K562 (cell line): ENCODE measurements at regions not wholly inside any gene's neighbourhood (a gene's known extent, or its start where the extent isn't known, plus 50 kb on each side); places are given as distances from the start of the nearest gene placed in this dataset.

ENCODE experiments used
- EZH2 ChIP-seq: IDR thresholded peaks from 2 replicates; pipeline ENCODE4 v1.6.1; 2012; ENCODE audit warnings: low read depth, mild to moderate bottlenecking, inconsistent platforms, low read length, borderline replicate concordance
- HDAC8 ChIP-seq: fragments of 450-650 bp; IDR thresholded peaks from 2 replicates; pipeline ENCODE4 v1.6.1; 2016; ENCODE audit warnings: mild to moderate bottlenecking, missing genetic modification characterization, moderate library complexity, missing compliant biosample characterization
- MYC ChIP-seq, 2 experiments: fragments of 250-450 bp in 1 of 2; sonication (Bioruptor Pico) in 1 of 2; IDR thresholded peaks; 2 replicates each; pipeline versions ENCODE4 v1.5.1 to v1.6.1; 2012 to 2021; ENCODE audit warnings: low read depth in 2 of 2, borderline replicate concordance in 1 of 2, improper control_type of control experiment in 1 of 2, low read length in 1 of 2, mild to moderate bottlenecking in 1 of 2, moderate library complexity in 1 of 2
- ZFPM2 ChIP-seq: fragments of 250-450 bp; sonication (Bioruptor Pico); IDR thresholded peaks from 2 replicates; pipeline ENCODE4 v1.5.1; 2022; ENCODE audit warnings: mild to moderate bottlenecking
- TF ChIP-seq, protein P1 (sequence below): fragments of 450-650 bp; IDR thresholded peaks from 2 replicates; pipeline ENCODE4 v1.6.1; 2017; ENCODE audit warnings: mild to moderate bottlenecking, moderate library complexity

DNA sequence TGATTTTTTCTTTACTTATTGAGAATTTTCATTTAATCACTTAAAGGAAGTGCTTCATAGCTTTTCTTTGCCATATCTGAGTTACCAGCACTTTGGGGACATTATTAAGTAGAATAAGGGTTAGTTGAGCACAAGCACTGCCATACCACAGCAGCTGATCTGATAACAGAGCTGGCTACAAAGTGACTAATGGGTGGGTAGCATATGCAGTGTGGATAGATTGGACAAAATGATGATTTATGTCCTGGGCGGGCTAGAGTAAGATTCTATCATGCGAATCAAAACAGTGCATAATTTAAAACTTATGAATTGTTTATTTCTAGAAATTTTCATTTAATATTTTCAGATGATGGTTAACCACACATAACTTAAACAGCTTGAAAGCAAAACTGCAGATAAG is 102.2 kb upstream of the SNX7 start:
- no peak for TF ChIP-seq MYC (IDR thresholded peaks at IDR 0.05; ENCODE audit: low read depth, low read length)
- TF ChIP-seq MYC (CRISPR knock-in tag; IDR thresholded peaks at IDR 0.05; ENCODE audit: borderline replicate concordance, low read depth) = no peak
- TF ChIP-seq ZFPM2 (CRISPR knock-in tag) = no peak
- TF ChIP-seq, protein P1, sequence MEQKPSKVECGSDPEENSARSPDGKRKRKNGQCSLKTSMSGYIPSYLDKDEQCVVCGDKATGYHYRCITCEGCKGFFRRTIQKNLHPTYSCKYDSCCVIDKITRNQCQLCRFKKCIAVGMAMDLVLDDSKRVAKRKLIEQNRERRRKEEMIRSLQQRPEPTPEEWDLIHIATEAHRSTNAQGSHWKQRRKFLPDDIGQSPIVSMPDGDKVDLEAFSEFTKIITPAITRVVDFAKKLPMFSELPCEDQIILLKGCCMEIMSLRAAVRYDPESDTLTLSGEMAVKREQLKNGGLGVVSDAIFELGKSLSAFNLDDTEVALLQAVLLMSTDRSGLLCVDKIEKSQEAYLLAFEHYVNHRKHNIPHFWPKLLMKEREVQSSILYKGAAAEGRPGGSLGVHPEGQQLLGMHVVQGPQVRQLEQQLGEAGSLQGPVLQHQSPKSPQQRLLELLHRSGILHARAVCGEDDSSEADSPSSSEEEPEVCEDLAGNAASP = no peak
- no peak for TF ChIP-seq HDAC8 (tag)
- TF ChIP-seq EZH2 = no peak
